ENCODE measurements at regions not wholly inside any gene's neighbourhood (a gene's known extent, or its start where the extent isn't known, plus 50 kb on each side); places are given as distances from the start of the nearest gene placed in this dataset.

DNA sequence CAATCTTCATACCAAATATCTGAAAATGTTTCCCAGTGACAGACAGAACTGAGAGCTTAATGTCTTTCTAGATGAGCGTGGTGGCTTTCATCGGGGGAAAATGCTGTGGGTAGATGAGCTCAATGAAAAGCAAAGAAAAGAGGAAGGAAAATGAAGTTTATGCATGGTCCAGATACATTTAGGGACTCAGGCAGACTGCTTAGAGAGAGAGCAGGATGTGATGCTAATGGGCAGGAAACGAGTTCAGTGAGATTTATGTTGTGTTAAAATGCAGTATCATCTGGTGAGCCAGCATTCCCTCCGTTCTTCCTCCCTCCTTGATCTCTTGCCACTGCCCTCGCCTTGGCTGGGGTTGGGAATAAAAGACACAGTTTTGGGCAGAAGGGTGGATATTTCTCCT lies 229.2 kb downstream of the GBA3 start:
- H3K9me3 ChIP-seq (ENCODE audit: control insufficient read depth in 4 of 4, low read length in 3 of 4) = no peaks in the 10 kb centered on the region

DNA sequence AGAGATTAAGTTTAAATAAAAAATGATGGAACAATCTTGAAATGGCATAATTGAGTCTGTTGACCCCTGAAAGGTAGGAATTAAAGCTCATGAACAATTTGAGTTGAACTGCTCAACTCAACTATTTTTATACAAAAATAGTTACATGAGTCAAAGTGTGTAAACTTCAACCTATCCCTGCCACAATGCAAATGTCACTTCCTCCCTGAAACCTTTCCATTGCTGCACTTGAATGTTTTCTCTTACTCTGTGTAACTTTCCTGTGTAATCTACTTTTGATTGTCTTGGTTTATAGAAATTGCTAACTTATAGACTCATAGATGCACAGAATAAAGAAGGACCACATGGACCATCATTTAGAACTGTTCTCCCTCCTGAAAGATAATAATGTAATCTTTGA lies 218.5 kb downstream of the GBA3 start:
- Histone ChIP-seq H3K9ac (ENCODE audit: low read depth in 1 of 2, low read length in 2 of 2) (no peak overlapping the region), H3K27me3 (ENCODE audit: control insufficient read depth in 4 of 4, insufficient read depth in 4 of 4, low read length in 3 of 4) (no peaks in the 10 kb centered on the region), H3K4me1 (ENCODE audit: control insufficient read depth in 4 of 4, insufficient read depth in 4 of 4, low read length in 3 of 4) (no peaks in the 10 kb centered on the region), H3K27ac (ENCODE audit: low read depth in 1 of 2, low read length in 2 of 2) (no peak overlapping the region), H3K9me3 (ENCODE audit: control insufficient read depth in 4 of 4, low read length in 3 of 4) (no peaks in the 10 kb centered on the region), H3K36me3 (ENCODE audit: control insufficient read depth in 4 of 4, insufficient read depth in 3 of 4, low read depth in 1 of 4, low read length in 3 of 4) (no peaks in the 10 kb centered on the region), H3K4me3 (ENCODE audit: low read depth in 1 of 3, low read length in 3 of 3) (no peak overlapping the region)
- DNase-seq (ENCODE audit: low spot score) = no peak
- TF ChIP-seq, protein P1, sequence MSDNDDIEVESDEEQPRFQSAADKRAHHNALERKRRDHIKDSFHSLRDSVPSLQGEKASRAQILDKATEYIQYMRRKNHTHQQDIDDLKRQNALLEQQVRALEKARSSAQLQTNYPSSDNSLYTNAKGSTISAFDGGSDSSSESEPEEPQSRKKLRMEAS (IDR thresholded peaks at IDR 0.05) = no peak
- TF ChIP-seq RXRA (IDR thresholded peaks at IDR 0.05) (no peak), HNF4G (IDR thresholded peaks at IDR 0.05) (no peak), TAF1 (conservative IDR thresholded peaks at IDR 0.05) (no peak)
- TF ChIP-seq, protein P2, sequence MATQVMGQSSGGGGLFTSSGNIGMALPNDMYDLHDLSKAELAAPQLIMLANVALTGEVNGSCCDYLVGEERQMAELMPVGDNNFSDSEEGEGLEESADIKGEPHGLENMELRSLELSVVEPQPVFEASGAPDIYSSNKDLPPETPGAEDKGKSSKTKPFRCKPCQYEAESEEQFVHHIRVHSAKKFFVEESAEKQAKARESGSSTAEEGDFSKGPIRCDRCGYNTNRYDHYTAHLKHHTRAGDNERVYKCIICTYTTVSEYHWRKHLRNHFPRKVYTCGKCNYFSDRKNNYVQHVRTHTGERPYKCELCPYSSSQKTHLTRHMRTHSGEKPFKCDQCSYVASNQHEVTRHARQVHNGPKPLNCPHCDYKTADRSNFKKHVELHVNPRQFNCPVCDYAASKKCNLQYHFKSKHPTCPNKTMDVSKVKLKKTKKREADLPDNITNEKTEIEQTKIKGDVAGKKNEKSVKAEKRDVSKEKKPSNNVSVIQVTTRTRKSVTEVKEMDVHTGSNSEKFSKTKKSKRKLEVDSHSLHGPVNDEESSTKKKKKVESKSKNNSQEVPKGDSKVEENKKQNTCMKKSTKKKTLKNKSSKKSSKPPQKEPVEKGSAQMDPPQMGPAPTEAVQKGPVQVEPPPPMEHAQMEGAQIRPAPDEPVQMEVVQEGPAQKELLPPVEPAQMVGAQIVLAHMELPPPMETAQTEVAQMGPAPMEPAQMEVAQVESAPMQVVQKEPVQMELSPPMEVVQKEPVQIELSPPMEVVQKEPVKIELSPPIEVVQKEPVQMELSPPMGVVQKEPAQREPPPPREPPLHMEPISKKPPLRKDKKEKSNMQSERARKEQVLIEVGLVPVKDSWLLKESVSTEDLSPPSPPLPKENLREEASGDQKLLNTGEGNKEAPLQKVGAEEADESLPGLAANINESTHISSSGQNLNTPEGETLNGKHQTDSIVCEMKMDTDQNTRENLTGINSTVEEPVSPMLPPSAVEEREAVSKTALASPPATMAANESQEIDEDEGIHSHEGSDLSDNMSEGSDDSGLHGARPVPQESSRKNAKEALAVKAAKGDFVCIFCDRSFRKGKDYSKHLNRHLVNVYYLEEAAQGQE (IDR thresholded peaks at IDR 0.05) = no peak
- TF ChIP-seq, protein P3, sequence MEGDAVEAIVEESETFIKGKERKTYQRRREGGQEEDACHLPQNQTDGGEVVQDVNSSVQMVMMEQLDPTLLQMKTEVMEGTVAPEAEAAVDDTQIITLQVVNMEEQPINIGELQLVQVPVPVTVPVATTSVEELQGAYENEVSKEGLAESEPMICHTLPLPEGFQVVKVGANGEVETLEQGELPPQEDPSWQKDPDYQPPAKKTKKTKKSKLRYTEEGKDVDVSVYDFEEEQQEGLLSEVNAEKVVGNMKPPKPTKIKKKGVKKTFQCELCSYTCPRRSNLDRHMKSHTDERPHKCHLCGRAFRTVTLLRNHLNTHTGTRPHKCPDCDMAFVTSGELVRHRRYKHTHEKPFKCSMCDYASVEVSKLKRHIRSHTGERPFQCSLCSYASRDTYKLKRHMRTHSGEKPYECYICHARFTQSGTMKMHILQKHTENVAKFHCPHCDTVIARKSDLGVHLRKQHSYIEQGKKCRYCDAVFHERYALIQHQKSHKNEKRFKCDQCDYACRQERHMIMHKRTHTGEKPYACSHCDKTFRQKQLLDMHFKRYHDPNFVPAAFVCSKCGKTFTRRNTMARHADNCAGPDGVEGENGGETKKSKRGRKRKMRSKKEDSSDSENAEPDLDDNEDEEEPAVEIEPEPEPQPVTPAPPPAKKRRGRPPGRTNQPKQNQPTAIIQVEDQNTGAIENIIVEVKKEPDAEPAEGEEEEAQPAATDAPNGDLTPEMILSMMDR (IDR thresholded peaks at IDR 0.05; ENCODE audit: low read depth, low read length, missing input control) = no peak

More for the DNA sequence above, 229.2 kb downstream of the GBA3 start:
- Histone ChIP-seq H3K27me3 (ENCODE audit: control insufficient read depth in 4 of 4, insufficient read depth in 4 of 4, low read length in 3 of 4) (no peaks in the 10 kb centered on the region), H3K4me3 (ENCODE audit: low read depth in 1 of 3, low read length in 3 of 3) (no peak overlapping the region), H3K27ac (ENCODE audit: low read depth in 1 of 2, low read length in 2 of 2) (no peak overlapping the region), H3K36me3 (ENCODE audit: control insufficient read depth in 4 of 4, insufficient read depth in 3 of 4, low read depth in 1 of 4, low read length in 3 of 4) (no peaks in the 10 kb centered on the region), H3K4me1 (ENCODE audit: control insufficient read depth in 4 of 4, insufficient read depth in 4 of 4, low read length in 3 of 4) (no peaks in the 10 kb centered on the region), H3K9ac (ENCODE audit: low read depth in 1 of 2, low read length in 2 of 2) (no peak overlapping the region)
- no peak for TF ChIP-seq EGR1 (IDR thresholded peaks at IDR 0.05; ENCODE audit: low read depth in 2 of 2)
- no peak for TF ChIP-seq JUND (IDR thresholded peaks at IDR 0.05)
- TF ChIP-seq RAD21 (IDR thresholded peaks at IDR 0.05) = no peak
- TF ChIP-seq SP1 (IDR thresholded peaks at IDR 0.05) = no peak
- no peak for TF ChIP-seq FOXA1 (IDR thresholded peaks at IDR 0.05)
- no peak for TF ChIP-seq HNF4G (IDR thresholded peaks at IDR 0.05)
- TF ChIP-seq, protein P4, sequence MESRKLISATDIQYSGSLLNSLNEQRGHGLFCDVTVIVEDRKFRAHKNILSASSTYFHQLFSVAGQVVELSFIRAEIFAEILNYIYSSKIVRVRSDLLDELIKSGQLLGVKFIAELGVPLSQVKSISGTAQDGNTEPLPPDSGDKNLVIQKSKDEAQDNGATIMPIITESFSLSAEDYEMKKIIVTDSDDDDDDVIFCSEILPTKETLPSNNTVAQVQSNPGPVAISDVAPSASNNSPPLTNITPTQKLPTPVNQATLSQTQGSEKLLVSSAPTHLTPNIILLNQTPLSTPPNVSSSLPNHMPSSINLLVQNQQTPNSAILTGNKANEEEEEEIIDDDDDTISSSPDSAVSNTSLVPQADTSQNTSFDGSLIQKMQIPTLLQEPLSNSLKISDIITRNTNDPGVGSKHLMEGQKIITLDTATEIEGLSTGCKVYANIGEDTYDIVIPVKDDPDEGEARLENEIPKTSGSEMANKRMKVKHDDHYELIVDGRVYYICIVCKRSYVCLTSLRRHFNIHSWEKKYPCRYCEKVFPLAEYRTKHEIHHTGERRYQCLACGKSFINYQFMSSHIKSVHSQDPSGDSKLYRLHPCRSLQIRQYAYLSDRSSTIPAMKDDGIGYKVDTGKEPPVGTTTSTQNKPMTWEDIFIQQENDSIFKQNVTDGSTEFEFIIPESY (IDR thresholded peaks at IDR 0.05) = no peak
- TF ChIP-seq TAF1 (conservative IDR thresholded peaks at IDR 0.05) = no peak
- no peak for TF ChIP-seq GABPA (IDR thresholded peaks at IDR 0.05 in 1 of 2, conservative IDR thresholded peaks at IDR 0.05 in 1 of 2)
- no peak for TF ChIP-seq NR2F2 (IDR thresholded peaks at IDR 0.05)
- TF ChIP-seq, protein P2 (IDR thresholded peaks at IDR 0.05) = no peak
- no peak for TF ChIP-seq YY1 (IDR thresholded peaks at IDR 0.05)
- TF ChIP-seq, protein P5, sequence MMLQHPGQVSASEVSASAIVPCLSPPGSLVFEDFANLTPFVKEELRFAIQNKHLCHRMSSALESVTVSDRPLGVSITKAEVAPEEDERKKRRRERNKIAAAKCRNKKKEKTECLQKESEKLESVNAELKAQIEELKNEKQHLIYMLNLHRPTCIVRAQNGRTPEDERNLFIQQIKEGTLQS (IDR thresholded peaks at IDR 0.05) = no peak
- no peak for TF ChIP-seq HNF4A (conservative IDR thresholded peaks at IDR 0.05)
- TF ChIP-seq, protein P1 (IDR thresholded peaks at IDR 0.05) = no peak
- TF ChIP-seq, protein P3 (IDR thresholded peaks at IDR 0.05; ENCODE audit: low read depth, low read length, missing input control) = no peak
- no peak for TF ChIP-seq RXRA (IDR thresholded peaks at IDR 0.05)
- no peak for TF ChIP-seq FOXA2 (IDR thresholded peaks at IDR 0.05)
- 71% methylated on average over 5 of the region's 5 CpGs for WGBS
- DNase-seq (ENCODE audit: low spot score) = no peak
